ENCODE measurements at regions not wholly inside any gene's neighbourhood (a gene's known extent, or its start where the extent isn't known, plus 50 kb on each side); places are given as distances from the start of the nearest gene placed in this dataset.

DNA sequence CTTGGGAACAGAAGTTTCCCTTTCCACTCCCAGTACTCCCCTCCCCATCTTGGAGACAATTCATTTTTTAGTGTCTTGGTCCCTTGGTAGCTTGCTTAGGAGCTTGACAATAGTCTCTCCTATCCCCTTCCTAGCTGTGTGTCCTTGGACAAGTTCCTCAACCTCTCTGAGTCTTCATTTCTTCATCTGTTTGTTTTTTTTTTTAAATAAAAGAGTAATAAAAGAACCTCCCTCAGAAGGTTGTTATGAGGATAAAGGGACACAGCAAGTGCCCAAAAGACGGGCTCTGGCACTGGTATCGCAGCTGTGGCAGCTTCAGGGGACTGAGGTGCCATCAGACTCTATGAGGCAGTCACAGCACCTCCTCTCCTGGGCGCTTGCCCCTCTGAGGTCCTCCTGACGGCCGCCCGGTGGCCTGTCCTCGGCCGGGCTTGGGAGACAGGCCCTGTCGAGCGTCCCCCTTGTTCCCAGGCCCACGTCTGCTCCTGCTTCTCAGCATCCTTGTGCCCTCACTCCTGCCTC lies 689.2 kb downstream of the MATN1 start:
- no peak for DNase-seq (ENCODE audit: low spot score)

DNA sequence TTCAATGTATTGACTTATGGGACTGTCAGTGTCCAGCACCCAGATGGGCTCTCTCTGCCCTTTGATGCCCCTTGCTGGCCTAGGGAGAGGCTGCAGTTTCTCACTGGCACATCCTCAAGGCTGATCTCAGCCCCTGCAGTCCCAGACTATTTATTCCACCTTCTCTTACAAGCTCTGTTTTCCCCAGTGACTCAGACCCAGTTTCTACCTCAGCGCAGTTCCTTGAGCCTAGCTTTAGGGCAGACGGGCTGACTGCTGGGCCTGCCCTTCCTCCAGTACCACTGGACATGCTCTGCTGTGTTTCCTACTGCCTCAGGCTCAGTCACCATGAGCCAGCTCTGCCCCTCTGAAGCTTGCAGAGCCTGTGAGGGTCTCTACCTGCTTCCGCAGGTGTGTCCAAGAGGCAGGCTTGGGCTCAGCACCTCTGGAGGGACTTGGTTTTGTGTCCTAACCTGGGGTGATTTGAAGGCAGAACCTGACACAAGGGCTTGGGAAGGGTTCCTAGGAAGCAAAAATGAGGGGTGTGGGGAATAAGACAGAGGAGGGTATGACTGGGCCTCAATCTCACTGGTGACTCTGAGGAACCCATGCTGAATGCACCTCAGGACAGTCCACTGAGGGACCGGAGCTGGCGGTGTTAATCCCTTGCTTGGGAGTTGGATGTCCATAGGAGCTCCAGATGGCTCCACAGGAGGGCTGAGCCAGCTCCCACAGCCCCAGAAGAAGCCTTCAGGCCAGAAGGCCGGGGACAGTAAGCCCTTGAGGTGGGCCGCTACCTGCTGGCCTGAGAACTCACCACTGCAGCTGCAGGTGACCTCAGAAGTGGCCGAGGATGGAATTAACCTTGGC lies 689.9 kb downstream of the MATN1 start:
- no peak for DNase-seq (ENCODE audit: low spot score)

DNA sequence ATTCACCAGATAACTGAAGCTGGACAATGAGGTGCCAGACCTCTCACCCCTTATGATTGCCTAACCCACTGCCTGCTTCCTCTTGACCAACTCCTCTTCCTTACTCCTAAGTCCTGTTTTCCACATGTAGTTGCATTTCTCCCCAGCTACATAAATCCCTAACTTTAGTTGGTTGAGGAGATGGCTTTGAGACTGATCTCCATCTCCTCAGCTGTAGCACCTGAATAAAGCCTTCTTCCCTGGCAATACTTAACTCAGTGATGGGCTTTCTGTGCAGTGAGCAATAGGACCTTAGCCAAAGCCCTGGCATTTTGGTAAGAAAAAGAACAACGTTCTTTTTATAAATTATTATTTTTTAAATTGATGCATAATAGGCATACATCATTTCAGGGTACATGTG lies 691.1 kb downstream of the MATN1 start:
- no peak for DNase-seq (ENCODE audit: low spot score)

DNA sequence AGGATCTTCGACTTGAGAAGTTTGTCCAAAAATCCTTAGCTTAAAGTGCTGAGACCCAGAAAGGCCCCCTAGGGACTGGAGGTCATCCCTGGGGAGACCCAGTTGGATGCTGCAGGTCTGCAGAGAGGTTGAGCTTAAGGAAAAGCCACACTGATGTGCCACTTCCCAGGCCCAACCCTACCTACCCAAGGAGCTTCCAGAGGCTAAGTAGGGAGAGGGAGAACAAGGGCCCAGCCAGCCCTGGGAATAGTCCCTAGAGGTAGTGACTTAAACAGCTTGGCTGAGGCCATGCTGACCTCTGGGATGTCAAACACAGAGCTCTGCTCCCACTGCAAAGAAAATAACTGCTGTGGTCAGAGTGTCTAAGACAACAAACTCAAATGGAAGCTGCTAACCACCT lies 693.7 kb downstream of the MATN1 start:
- no peak for DNase-seq (ENCODE audit: low spot score)

DNA sequence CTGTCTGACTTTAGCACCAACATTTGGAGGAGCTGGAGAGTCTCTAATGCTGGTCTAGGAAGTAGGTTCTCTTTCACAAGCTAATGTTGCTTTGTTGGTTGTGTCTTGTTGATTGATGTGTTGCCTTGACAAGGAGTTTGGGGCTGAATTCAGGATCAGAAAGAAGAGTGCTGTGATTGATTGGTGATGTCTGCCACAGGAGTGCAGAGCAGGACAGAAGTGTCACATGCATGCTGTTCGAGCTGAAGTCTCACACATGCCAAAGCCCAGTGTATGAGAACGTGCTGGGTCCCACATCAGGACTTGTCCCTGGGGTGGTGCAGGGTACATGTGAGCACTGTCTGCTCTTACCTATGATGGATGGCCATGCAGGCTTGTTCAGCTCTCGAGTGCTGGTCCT lies 694.4 kb downstream of the MATN1 start:
- no peak for DNase-seq (ENCODE audit: low spot score)

DNA sequence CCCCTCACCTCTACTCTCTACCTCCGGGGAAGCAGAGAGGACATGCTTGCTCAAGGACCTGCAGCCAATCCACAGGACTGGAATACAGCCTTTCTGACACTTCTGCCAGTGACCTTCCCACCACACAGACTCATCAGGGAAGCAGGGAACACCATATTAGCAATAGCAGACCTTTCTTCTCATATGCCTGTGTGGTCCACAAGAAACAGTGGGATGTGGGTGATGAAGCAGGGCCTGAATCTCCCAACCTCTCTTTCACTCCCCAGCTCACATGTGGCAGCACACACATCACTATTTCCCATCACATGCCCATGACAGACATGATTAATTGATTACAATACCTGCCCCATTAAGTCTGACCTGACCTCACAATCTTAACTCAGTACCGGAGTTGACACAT lies 695.1 kb downstream of the MATN1 start:
- no peak for DNase-seq (ENCODE audit: low spot score)

DNA sequence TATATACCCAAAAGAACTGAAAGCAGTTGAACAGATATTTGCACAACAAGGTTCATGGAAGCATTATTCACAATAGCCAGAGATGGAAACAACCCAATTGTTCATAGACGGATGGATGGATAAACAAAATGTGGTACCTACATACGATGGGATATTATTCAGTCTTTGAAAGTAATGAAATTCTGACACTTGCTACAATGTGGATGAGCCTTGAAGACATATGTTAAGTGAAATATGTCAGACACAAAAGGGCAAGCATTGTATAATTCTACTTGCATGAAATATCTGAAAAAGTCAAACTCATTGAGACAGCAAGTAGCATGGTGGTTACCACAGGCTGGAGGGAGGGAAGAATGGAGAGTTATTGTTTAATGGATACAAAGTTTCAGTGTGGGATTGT lies 696.1 kb downstream of the MATN1 start:
- no peak for DNase-seq (ENCODE audit: low spot score)

DNA sequence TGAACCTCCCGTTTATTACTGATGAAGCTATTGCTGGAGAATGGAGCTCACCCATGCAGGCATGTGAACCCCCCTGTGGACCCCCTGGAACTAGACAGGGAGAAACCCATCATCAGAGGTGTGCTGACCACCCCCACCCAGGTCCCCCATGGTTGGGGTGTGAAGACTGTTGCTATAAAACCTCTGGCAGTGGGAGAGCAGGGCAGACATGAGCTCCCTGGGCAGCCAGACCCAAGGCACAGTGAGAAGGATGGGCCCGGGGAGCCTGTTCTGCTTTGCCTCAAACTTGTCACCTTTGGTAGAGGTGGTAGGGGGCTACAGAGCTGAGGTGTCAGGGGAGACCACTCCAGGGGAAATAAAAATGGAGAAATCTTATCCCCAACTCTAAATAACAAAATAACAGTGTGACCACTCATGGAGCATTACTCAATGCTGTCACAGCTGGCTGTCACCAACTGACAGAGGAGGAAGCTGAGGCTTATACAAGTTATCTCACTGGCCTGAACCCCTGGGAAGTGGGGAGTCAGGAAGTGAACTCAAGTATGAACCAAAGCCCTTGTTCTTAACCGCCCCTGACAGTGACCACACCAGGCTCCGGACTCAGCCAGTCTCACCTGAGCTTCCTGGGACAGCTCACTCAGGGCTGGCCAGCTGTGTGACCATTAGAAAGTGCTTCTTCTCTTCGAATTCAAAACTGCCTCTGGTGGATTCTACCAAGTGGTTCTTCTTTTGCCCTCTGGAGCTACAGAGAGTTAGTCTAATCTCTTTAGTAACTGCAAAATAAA lies 698.8 kb downstream of the MATN1 start:
- no peak for DNase-seq (ENCODE audit: low spot score)

DNA sequence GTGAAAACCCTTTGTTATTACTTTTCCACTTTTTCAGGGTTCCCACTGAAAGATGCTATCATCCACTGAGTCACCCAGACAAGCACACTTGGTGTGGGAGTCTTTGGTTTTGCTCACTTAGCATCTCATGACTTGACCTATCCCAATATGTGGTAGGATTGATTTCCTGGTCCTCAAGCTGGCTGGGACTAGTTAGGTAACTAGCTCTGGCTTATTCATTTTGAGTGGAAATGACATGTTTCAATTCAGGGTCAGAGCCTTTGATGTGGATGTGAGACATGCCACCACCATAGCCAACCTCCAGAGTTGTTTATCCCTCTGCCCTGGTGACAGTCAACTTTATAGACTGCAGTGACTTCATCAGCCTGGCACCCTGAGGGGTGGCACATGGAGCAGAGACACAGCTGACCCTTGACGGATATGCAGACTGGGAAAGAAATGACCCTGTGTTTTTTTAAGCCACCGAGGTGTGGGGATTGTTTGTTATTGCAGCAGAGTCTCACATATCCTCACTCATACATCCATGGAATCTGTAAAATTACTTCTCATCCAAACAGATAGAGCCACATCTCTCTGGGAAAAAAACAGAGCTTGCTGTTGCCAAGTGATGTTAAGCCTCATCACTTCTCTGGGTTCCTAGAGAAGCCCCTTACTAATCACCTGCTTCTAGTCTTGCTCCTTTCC lies 699.9 kb downstream of the MATN1 start:
- no peak for DNase-seq (ENCODE audit: low spot score)

DNA sequence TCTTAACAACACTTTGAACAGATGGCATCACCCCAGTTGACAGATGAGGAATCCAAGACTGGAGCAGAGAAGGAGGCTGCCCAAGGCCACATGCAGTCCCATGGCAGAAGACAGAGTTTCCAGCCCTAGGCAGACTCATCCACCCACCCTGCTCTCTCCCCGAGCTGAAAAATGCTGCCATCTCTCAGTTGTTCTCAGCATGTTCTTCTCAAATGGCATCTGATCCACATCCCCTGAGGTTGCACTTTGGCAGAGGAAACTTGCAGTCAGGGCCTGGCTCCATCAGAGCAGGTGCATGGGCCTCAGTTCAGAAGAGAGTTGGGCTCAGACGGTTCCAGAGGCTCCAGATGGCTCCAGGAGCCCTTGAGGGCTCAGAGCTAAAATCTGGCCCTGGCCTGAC lies 709.4 kb downstream of the MATN1 start:
- DNase-seq (ENCODE audit: low spot score) = no peak

DNA sequence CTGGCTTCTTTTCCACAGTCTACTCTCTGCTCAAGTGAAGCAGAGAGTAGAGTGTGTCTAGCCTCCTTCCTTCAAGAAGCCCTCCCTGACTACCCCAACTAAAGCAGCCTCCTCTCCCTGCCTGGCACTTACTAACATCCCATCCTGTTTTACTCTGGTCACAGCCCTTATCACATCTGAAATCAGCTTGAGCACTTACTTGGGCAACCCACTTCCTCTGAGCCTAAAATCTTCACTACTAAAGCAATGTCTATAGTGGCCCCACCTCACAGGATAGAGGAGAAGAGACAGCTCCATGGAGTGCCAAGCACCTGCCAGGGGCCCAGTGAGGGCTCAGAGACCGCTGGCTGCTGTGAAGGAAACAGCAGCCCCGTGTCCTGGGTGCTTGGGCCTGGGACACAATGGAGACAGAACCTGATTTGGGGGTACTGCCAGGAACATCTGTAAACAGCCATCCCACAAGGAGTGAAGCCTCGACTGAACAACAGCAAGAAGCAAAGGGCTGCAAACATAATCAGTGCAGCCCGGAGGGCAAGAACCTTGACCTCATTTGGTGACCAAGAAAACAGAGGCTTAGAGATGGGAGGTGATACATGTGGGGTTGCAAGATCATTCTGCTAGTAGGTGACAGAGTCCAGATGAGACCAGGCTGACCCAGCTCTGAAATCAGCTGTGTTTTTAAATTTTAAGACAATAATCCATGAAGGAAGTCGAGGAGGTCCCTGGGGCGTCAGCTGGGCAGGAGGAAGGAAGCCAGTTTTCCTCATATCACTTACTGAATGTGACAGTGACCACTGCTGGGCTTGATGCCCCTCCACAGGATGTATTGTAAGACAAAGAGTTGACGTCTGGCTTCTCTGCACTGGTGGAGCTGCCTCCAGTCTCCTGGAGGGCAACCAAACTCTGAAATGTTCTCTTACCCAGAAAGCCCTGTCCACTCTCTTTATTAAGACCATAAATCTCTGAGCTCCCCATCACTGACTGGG lies 710.6 kb downstream of the MATN1 start:
- DNase-seq (ENCODE audit: low spot score) = no peak

DNA sequence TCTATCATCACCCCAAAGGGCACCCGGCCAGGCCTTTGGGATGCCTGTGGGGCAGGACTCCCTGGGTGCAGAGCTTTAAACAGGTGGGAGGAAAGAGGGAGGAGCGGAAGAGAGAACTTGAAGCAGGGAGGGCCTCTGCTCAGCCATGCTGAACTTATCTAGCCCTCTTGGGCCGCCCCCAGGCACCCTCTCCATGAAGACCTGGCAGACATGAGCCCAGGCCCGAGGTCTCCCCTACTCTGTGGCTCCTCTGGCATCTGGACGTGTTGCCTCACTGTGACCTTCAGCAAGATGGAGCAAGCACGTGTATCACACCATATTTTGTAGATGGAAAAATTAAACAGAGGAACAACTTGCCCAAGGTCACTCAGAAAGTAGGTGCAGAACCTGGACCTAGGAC lies 711.4 kb downstream of the MATN1 start:
- DNase-seq (ENCODE audit: low spot score) = no peak

DNA sequence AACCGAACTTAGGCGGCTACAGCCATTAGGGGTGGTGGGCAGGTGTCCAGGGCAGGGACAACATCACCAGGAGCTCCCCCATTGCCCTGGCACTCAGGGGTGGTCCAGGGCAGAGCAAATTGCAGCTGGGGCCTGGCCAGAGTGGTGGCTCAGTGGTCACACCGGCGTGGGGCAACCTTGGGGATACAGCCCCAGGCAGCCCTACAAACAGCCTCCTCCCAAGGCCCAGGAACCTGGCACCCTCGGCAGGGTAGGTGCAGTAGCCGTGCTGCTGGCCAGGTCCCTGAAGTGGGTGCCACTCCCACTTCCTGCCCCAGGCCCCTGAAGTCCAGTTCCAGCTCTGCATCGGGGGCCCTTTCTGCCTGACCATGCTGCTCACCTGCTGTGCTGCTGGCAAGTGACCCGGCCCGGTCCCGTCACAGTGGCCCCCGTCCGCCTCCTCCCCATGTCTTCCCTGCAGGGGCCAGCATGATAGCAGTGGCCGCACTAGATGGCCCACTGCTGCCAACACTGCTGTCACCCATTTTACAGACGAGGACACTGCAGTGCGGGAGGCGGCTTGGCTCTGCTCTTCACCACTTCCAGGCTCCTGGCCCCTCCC lies 712.8 kb downstream of the MATN1 start:
- DNase-seq (ENCODE audit: low spot score) = no peak

DNA sequence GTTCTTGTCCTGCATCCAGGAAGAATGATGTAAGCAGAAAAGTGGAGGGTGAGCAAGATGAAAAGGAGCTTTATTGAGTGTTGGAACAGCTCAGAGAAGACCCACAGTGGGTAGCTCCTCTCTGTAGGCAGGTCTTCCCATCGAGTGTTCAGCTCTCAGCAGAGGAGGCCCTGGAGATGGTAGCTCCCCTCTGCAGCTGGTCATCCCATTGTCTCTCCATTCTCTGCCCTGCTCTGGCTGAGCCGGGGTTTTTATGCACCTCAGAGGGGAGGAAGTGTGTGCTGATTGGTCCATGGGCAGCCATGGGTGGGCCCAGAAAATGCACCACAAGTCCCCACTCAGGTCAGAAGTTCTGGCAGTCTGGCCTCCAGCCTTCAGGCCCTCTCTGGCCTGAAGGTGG lies 713.7 kb downstream of the MATN1 start:
- DNase-seq (ENCODE audit: low spot score) = no peak

DNA sequence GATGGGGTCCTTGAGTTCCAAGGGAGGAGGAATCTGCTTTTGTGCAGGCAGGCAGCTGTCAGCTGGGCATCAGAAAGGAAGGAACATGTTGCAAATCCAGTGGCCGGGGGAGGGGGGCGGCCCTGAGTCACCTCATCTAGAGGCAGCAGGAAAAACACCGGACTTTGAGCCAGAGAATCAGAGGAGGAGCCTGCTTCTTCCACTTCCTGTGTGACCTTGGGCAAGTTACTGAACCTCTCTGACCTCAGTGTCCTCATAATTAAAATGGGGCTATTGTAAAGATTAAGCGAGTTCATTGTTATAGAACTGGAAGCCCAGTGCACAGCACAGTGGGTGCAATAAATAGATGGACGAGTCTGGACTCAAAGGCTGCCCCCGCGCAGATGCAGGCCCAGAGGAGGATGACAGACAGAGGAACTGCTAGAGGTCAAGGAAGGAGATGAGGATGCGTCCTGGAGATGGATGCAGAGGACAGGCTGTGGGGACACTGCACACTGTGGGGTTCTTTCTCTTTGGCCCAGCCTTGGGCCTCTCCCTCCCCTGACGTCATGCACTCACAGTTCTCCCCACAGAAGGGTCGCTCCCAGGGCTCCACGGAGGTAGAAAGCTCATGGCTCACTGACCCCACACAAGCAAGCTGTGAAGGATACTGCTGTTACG lies 714.3 kb downstream of the MATN1 start:
- DNase-seq (ENCODE audit: low spot score) = no peak

DNA sequence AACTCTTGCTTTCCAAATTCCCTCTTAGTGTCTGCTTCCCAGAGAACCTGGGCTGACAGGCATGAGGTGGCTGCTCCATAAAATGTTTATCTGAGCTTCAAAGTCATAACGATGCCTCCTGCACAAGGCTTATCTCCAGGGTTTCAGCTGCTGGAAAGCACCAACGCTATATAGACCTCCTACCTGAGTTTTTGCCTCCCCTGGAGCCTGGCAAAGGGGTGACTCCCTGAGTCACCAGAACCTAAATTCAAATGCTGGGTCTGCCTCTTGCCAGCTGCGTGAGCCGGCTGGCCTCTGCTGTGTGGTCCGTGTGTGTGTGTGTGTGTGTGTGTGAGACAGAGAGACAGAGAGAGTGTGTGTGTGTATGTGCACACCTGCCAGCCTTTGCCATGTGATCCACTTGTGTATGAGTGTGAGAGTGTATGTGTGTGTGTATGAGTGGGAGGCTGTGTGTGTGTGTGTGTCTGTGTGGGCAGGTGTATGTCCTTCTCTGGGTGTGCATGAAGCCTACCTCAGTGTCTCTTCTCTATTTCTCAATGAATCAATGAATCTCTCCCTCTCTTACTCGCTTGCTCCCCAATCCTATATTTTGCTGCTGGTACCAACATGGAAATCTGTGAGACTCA lies 714.9 kb downstream of the MATN1 start:
- no peak for DNase-seq (ENCODE audit: low spot score)

DNA sequence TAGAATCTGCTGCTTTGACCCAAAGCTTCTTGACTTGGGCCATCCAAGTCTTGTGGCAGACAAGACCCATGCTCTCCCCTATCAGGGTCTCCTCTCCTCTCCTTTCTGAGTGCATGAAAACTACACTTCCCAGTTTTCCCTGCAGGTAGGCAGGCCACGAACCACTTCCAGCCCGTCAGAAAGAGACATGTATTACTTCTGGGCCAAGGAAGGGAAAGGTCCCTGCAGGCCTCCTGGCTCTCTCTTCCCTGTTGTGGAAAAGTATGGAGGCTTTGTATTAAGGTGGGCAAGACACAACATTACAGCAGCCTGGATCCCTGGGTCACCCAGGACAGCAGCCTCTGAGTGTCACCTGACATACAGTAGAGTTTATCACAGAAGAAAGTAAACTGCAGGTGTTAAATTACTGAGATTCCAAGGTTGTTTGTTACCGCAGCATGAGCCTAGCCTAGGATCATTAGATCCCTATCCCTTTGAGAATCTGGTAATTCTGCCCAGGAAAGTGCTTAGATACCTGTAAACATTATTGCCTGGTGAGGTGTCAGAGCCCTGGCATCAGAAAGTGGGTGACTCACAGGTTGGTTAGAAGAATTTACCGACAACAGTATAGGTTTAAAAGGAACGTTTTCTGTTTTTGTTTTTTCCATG lies 717.3 kb downstream of the MATN1 start:
- DNase-seq (ENCODE audit: low spot score) = no peak

DNA sequence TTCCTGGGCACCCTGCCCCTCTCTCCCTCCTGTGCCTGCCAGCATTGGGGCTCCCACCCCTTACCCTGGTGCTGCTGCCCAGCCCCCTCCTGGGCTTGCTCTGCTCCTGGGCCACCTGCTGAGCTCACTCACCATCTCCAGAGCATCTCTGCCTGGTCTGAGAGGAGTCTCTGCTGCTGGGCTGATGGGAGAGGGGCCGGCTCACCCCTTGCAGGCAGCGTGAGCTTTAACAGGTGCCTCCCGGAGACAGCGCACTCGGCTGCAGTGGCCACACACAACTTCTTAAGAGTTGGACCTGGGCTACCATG lies 721.7 kb downstream of the MATN1 start:
- DNase-seq (ENCODE audit: low spot score) = no peak

DNA sequence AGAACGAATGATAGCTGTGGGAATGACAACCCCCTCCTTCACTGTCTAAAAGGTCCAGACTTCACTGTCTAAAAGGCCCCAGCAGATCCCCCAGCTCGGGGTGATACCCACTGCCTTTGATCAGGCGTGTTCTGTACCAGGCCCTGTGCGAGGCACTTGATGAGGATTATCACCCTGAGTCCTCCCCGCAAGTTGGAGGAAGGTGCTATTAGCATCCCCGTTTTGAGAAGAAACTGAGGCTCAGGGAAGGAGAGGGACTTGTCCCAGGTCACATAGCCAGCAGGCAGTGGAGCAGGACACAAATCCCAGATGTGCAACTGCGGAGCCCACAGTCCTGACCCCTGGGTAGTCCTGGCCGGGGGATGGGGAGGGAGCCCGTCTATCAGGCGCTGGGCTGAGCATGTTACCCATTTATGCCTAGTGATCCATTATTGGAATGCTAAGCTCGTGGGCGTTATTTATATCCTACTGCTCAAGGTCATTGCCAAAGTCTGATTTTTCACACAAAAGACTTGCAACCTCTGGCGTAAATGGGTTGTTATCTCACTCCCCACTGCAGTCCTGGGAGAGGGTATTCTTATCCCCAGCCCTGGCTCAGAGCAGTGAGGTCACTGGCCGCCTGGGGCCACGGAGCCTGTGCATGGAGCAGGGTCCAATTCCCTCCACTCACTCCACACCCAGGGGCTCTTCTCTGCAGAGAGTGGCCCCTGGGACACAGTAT lies 722.2 kb downstream of the MATN1 start:
- no peak for DNase-seq (ENCODE audit: low spot score)
